HepG2 (cell line): ENCODE measurements at regions not wholly inside any gene's neighbourhood (a gene's known extent, or its start where the extent isn't known, plus 50 kb on each side); places are given as distances from the start of the nearest gene placed in this dataset.

ENCODE experiments used
- CBFB ChIP-seq: sonication (generic); formaldehyde crosslinking; IDR thresholded peaks from 2 replicates; pipeline ENCODE4 v1.4.0; 2020; ENCODE audit warnings: missing genetic modification reagents
- CENPT ChIP-seq: sonication (generic); formaldehyde crosslinking; IDR thresholded peaks from 2 replicates; pipeline ENCODE4 v1.8.0; 2022; ENCODE audit warnings: low read depth, mild to moderate bottlenecking, moderate library complexity, missing genetic modification reagents
- FOXA1 ChIP-seq, 2 experiments: fragments of 450-650 bp in 1 of 2; sonication (generic) in 1 of 2; formaldehyde crosslinking in 1 of 2; IDR thresholded peaks; 2 replicates each; pipeline versions ENCODE4 v1.4.0 to v1.6.1; 2016 to 2020; ENCODE audit warnings: missing genetic modification reagents in 1 of 2
- HHEX ChIP-seq: IDR thresholded peaks from 2 replicates; pipeline ENCODE4 v1.6.1; 2016; ENCODE audit warnings: control low read depth
- HOXD1 ChIP-seq: sonication (generic); formaldehyde crosslinking; IDR thresholded peaks from 2 replicates; pipeline ENCODE4 v1.5.0; 2020; ENCODE audit warnings: missing genetic modification reagents
- IRF1 ChIP-seq: sonication (generic); formaldehyde crosslinking; IDR thresholded peaks from 2 replicates; pipeline ENCODE4 v1.4.0; 2020; ENCODE audit warnings: low read depth, mild to moderate bottlenecking, missing genetic modification reagents
- MXI1 ChIP-seq: IDR thresholded peaks from 3 replicates; pipeline ENCODE4 v1.6.1; 2012; ENCODE audit warnings: low read depth, low read length, inconsistent platforms, borderline replicate concordance
- NFE2 ChIP-seq: sonication (generic); formaldehyde crosslinking; IDR thresholded peaks from 2 replicates; pipeline ENCODE4 v1.4.0; 2020; ENCODE audit warnings: missing genetic modification reagents
- NFIB ChIP-seq: sonication (generic); formaldehyde crosslinking; IDR thresholded peaks from 2 replicates; pipeline ENCODE4 v1.9.0; 2021; ENCODE audit warnings: missing genetic modification reagents, mild to moderate bottlenecking, borderline replicate concordance
- NONO ChIP-seq, 2 experiments: fragments of 450-650 bp in 1 of 2; sonication (generic) in 1 of 2; formaldehyde crosslinking in 1 of 2; IDR thresholded peaks in 1 of 2; conservative IDR thresholded peaks in 1 of 2; 2 replicates each; pipeline versions ENCODE4 v1.6.1 to v1.8.0; 2017 to 2022; ENCODE audit warnings: mild to moderate bottlenecking in 1 of 2, missing genetic modification reagents in 1 of 2, moderate library complexity in 1 of 2
- PCBP2 ChIP-seq: fragments of 200-400 bp; formaldehyde crosslinking; optimal IDR thresholded peaks from 2 replicates; pipeline ENCODE3; 2018; ENCODE audit warnings: low read length, low read depth; ENCODE audit not compliant: poor library complexity, severe bottlenecking
- RFX1 ChIP-seq: fragments of 450-650 bp; IDR thresholded peaks from 2 replicates; pipeline ENCODE4 v1.6.1; 2017
- SMAD1 ChIP-seq: sonication (generic); formaldehyde crosslinking; IDR thresholded peaks from 2 replicates; pipeline ENCODE4 v1.4.0; 2020; ENCODE audit warnings: missing genetic modification reagents, low read depth, mild to moderate bottlenecking, borderline replicate concordance
- TBP ChIP-seq: sonication (generic); formaldehyde crosslinking; IDR thresholded peaks from 2 replicates; pipeline ENCODE4 v1.5.0; 2020; ENCODE audit warnings: missing genetic modification reagents
- YEATS2 ChIP-seq: sonication (generic); formaldehyde crosslinking; IDR thresholded peaks from 2 replicates; pipeline ENCODE4 v1.4.0; 2020; ENCODE audit warnings: missing genetic modification reagents, borderline replicate concordance
- ZBTB26 ChIP-seq: IDR thresholded peaks from 2 replicates; pipeline ENCODE4 v1.6.1; 2016; ENCODE audit warnings: missing compliant biosample characterization, missing genetic modification reagents, borderline replicate concordance
- ZFP41 ChIP-seq: sonication (generic); formaldehyde crosslinking; IDR thresholded peaks from 2 replicates; pipeline ENCODE4 v1.4.0; 2020; ENCODE audit warnings: mild to moderate bottlenecking, missing genetic modification reagents, borderline replicate concordance
- ZGPAT ChIP-seq: IDR thresholded peaks from 2 replicates; pipeline ENCODE4 v1.6.1; 2016; ENCODE audit warnings: mild to moderate bottlenecking
- ZNF205 ChIP-seq: IDR thresholded peaks from 2 replicates; pipeline ENCODE4 v1.6.1; 2018; ENCODE audit warnings: missing biosample characterization, missing genetic modification reagents
- ZNF329 ChIP-seq: sonication (generic); formaldehyde crosslinking; IDR thresholded peaks from 2 replicates; pipeline ENCODE4 v1.9.0; 2021; ENCODE audit warnings: low read depth, mild to moderate bottlenecking, missing genetic modification reagents
- ZNF382 ChIP-seq: sonication (generic); formaldehyde crosslinking; IDR thresholded peaks from 2 replicates; pipeline ENCODE4 v1.5.0; 2020; ENCODE audit warnings: missing genetic modification reagents, mild to moderate bottlenecking, borderline replicate concordance
- ZNF460 ChIP-seq: sonication (generic); formaldehyde crosslinking; IDR thresholded peaks from 2 replicates; pipeline ENCODE4 v1.5.1; 2020; ENCODE audit warnings: missing genetic modification reagents, mild to moderate bottlenecking, borderline replicate concordance
- ZNF549 ChIP-seq: sonication (generic); formaldehyde crosslinking; IDR thresholded peaks from 2 replicates; pipeline ENCODE4 v1.5.0; 2020; ENCODE audit warnings: missing genetic modification reagents
- ZNF564 ChIP-seq: sonication (generic); formaldehyde crosslinking; IDR thresholded peaks from 2 replicates; pipeline ENCODE4 v1.8.1; 2023; ENCODE audit warnings: mild to moderate bottlenecking, missing genetic modification reagents
- ZNF567 ChIP-seq: sonication (generic); formaldehyde crosslinking; IDR thresholded peaks from 2 replicates; pipeline ENCODE4 v1.8.1; 2023; ENCODE audit warnings: mild to moderate bottlenecking, missing genetic modification reagents, borderline replicate concordance
- ZNF570 ChIP-seq: sonication (generic); formaldehyde crosslinking; IDR thresholded peaks from 2 replicates; pipeline ENCODE4 v1.4.0; 2020; ENCODE audit warnings: mild to moderate bottlenecking, missing genetic modification reagents, borderline replicate concordance
- ZZZ3 ChIP-seq: sonication (generic); formaldehyde crosslinking; IDR thresholded peaks from 2 replicates; pipeline ENCODE4 v1.4.0; 2020; ENCODE audit warnings: missing genetic modification reagents, mild to moderate bottlenecking, borderline replicate concordance

GRCh38 chr16:14337303-14338191 is 266.4 kb downstream of the MRTFB start (continued):
- TF ChIP-seq ZNF382 (CRISPR knock-in tag) (no peak), ZNF205 (0 out of 2 replicates have a peak, but pooled peaks have one; percentile 51), NFE2 (CRISPR knock-in tag) (no peak), ZFP41 (CRISPR knock-in tag) (peak; percentile 47; the same call in 1 of the 2 replicates), RFX1 (no peak), ZGPAT (CRISPR knock-in tag) (peak; percentile 91), CENPT (no peak), HOXD1 (peak; percentile 66; the same call in 1 of the 2 replicates), ZNF570 (CRISPR knock-in tag) (no peak), NFIB (no peak), NONO (IDR thresholded peaks at IDR 0.05) (no peak), NONO (CRISPR knock-in tag; conservative IDR thresholded peaks at IDR 0.05) (peak; percentile 64; the same call in 1 of the 2 replicates), MXI1 (peak; percentile 58; the same call in 1 of the 3 replicates), IRF1 (CRISPR knock-in tag) (no peak), ZZZ3 (CRISPR knock-in tag) (no peak), CBFB (CRISPR knock-in tag) (no peak; the same call in none of the 2 replicates), FOXA1 (IDR thresholded peaks at IDR 0.05) (no peak), FOXA1 (CRISPR knock-in tag; IDR thresholded peaks at IDR 0.05) (no peak), YEATS2 (peak; percentile 63; the same call in 1 of the 2 replicates), ZNF460 (CRISPR knock-in tag) (no peak; the same call in 1 of the 2 replicates), HHEX (CRISPR knock-in tag) (no peak; the same call in 1 of the 2 replicates), TBP (no peak), ZNF549 (CRISPR knock-in tag) (no peak), ZBTB26 (CRISPR knock-in tag) (peak; percentile 35; the same call in 1 of the 2 replicates), ZNF564 (CRISPR knock-in tag) (no peak), ZNF329 (CRISPR knock-in tag) (no peak), PCBP2 (no peak), ZNF567 (peak; percentile 33), SMAD1 (CRISPR knock-in tag) (peak; percentile 86; the same call in 1 of the 2 replicates)
